IMR-90 (cell line): ENCODE measurements at regions not wholly inside any gene's neighbourhood (a gene's known extent, or its start where the extent isn't known, plus 50 kb on each side); places are given as distances from the start of the nearest gene placed in this dataset.

Experiments
- BHLHE40 ChIP-seq: fragments of 150-350 bp; IDR thresholded peaks from 2 replicates; pipeline ENCODE4 v1.6.1; 2016; ENCODE audit warnings: mild to moderate bottlenecking, low read depth, low read length
- CEBPB ChIP-seq: IDR thresholded peaks from 2 replicates; pipeline ENCODE4 v1.6.1; 2012; ENCODE audit warnings: low read depth, low read length, improper control_type of control experiment
- CHD1 ChIP-seq: IDR thresholded peaks from 2 replicates; pipeline ENCODE4 v1.6.1; 2012; ENCODE audit warnings: low read depth, low read length, improper control_type of control experiment
- FOS ChIP-seq: fragments of 150-350 bp; IDR thresholded peaks from 2 replicates; pipeline ENCODE4 v1.6.1; 2016; ENCODE audit warnings: low read depth, low read length
- POLR2A ChIP-seq: IDR thresholded peaks from 2 replicates; pipeline ENCODE4 v1.6.1; 2012; ENCODE audit warnings: mild to moderate bottlenecking, low read depth, low read length
- RCOR1 ChIP-seq: IDR thresholded peaks from 2 replicates; pipeline ENCODE4 v1.6.1; 2012; ENCODE audit warnings: mild to moderate bottlenecking, low read length, improper control_type of control experiment; ENCODE audit not compliant: insufficient replicate concordance
- TF ChIP-seq, protein P1 (sequence below): conservative IDR thresholded peaks from 2 replicates; pipeline ENCODE4 v1.5.1; 2012; ENCODE audit warnings: mild to moderate bottlenecking, low read depth, low read length, improper control_type of control experiment
- TF ChIP-seq, protein P2 (sequence below): fragments of 150-350 bp; IDR thresholded peaks from 2 replicates; pipeline ENCODE4 v1.6.1; 2017; ENCODE audit warnings: mild to moderate bottlenecking, antibody characterized with exemption, low read length, low read depth

DNA sequence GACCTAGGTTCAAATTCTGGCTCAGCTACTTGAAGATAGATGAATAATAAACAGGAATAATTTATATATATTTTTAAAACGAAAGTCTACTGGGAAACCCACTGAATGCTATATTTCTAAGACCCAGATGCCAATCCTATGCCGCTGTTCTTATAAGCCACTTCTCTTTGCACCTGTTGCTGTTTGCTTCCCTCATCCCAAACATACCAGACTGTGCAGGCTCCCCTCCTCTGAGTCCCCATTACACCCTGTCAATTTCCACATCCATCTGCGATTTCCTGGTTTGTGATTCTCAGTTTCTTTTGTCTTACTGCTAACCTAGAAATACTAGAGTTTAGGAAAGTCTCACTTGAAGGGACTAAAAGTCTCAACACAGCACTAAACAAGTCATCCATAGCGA is 92.8 kb upstream of the CAST start:
- no peak for TF ChIP-seq FOS
- TF ChIP-seq, protein P1, sequence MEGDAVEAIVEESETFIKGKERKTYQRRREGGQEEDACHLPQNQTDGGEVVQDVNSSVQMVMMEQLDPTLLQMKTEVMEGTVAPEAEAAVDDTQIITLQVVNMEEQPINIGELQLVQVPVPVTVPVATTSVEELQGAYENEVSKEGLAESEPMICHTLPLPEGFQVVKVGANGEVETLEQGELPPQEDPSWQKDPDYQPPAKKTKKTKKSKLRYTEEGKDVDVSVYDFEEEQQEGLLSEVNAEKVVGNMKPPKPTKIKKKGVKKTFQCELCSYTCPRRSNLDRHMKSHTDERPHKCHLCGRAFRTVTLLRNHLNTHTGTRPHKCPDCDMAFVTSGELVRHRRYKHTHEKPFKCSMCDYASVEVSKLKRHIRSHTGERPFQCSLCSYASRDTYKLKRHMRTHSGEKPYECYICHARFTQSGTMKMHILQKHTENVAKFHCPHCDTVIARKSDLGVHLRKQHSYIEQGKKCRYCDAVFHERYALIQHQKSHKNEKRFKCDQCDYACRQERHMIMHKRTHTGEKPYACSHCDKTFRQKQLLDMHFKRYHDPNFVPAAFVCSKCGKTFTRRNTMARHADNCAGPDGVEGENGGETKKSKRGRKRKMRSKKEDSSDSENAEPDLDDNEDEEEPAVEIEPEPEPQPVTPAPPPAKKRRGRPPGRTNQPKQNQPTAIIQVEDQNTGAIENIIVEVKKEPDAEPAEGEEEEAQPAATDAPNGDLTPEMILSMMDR = no peak
- TF ChIP-seq CEBPB = no peak
- TF ChIP-seq BHLHE40 = no peak
- no peak for TF ChIP-seq POLR2A
- TF ChIP-seq, protein P2, sequence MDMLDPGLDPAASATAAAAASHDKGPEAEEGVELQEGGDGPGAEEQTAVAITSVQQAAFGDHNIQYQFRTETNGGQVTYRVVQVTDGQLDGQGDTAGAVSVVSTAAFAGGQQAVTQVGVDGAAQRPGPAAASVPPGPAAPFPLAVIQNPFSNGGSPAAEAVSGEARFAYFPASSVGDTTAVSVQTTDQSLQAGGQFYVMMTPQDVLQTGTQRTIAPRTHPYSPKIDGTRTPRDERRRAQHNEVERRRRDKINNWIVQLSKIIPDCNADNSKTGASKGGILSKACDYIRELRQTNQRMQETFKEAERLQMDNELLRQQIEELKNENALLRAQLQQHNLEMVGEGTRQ = no peak
- no peak for TF ChIP-seq CHD1
- no peak for TF ChIP-seq RCOR1
